ENCODE measurements at regions not wholly inside any gene's neighbourhood (a gene's known extent, or its start where the extent isn't known, plus 50 kb on each side); places are given as distances from the start of the nearest gene placed in this dataset.

DNA sequence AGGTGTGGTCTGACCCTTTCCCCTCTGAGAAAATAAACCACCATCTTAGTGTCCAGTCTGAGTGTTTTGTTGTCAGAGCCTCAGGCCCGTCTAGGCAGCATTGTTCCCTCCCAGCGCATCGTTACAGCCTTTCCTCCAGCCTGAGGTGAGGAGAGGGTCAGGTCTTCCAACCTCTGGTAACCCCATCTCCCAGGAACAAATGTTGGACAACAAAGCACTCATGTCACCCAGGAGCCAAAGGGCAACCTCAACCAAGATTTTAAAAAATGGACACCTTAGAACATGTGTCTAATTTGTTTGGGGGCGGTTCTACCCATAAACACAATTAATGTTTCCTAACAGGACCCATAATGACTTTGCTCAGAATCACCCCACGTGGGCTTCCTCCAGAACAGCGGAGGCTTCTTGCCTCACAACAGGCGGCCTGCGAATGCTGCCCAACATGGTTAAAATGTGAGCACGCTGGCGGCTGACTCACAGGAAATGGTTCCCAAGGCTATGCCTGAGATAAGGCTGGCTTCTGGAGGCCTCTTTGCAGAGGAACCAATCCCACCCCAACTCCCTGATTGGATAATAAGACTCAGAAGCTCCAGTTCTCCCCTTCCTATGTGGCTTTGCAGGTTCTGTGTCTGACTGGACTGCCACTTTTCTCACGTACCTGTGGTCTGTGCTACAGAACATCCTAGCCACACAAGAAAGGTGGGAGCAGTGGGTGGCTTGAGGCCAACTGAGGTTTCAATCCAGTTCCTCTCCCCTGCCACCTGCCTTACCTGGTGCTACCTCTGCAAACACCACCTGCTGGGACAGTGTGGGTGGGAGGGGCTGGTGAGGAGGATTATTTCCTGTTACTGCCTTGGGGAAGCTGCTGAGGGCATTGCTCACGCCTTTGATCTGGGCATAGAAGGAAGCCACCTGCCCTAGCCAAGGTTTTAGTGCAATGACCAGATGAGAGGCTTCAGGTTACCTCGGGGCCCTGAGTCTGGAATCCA lies 108.8 kb downstream of the B3GNT2 start:
- DNase-seq (ENCODE audit: low read depth, low spot score), result no peak

DNA sequence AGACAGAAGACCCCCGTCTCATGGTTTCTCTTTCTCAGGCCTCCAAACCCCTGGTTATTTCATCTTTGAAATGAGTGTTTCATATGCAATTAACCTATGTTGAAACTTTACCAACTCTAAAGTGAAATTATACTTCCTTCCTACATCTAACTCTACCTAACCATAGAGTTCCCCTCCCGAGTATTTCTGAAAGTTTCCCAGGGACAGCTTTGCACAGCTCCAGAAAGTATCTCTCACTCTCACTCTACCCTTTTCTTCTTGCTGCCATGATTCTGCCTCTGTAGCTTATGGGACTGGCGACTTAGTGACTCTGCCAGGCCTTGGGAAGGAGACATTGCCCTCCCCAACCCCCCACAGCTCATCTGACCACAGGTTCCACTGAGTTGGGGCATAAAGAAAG lies 107.9 kb downstream of the B3GNT2 start:
- DNase-seq (ENCODE audit: low read depth, low spot score), result no peak

DNA sequence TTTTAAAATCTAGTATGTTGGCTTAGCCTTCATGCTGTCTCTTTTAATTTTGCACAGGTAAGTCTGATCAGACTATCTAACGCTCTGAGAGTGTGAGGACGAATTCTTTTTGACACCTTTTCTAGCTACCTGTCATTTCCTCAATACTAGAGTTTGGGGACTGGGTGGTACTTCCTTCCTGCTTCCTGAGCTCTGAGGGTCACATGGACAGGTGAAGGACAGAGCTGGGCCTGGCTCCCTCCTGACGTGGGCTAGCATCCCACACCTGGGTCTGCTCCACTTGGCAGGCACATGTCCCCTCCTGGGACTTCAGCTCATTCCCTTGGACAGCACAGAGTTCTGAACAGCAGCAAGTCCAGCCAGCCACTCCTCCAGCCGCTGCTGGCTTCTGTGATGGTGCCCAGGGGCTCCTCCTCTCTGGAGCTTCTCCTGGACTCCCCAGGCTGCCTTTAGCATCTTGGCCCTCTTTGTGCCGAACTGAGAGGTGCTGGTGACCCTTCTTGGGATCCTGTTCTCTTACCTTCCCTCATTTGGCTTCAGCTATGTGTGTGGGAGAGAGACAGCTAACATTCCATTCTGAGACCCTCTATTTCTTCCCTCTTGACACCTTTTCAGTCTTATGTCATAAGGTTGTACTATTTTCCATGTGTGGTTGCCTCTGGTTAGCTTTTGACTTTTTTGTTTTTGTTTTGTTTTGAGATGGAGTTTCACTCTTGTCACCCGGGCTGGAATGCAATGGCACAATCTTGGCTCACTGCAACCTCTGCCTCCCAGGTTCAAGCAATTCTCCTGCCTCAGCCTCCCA lies 106.9 kb downstream of the B3GNT2 start:
- no peak for DNase-seq (ENCODE audit: low read depth, low spot score)

DNA sequence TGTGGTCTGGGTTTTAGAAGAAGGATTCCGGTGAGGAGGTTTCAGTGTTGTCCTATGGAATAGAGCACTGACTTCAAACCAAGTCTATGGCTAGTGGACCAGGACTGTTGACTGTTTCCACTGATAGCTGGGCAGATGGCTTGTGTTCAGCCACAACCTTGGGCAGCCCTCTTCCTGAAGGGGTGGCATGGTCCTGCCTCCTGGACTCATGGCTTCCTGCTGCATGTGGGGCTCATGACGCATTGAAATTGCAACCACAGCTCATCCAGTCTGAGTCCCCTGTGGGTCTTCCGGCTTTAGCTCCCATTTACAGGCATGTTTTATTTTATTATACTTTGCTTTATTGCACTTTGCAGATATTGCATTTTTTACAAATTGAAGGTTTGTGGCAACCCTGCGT lies 105.0 kb downstream of the B3GNT2 start:
- no peak for DNase-seq (ENCODE audit: low read depth, low spot score)

DNA sequence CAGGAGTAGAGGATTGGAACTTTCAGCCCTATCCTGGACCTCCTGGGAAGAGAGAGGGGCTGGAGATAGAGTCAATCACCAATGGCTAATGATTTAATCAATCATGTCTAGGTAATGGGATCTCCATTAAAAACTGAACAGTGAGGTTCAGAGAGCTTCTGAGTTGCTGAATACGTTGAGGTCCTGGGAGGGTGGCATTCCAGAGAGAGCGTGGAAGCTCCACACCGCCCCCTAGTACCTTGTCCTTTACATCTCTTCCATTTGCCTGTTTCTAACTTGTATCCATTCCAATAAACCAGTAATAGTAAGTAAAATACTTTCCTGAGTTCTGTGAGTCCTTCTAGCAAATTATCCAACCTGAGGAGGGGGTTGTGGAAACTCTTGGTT lies 101.7 kb downstream of the B3GNT2 start:
- DNase-seq (ENCODE audit: low read depth, low spot score), result no peak

DNA sequence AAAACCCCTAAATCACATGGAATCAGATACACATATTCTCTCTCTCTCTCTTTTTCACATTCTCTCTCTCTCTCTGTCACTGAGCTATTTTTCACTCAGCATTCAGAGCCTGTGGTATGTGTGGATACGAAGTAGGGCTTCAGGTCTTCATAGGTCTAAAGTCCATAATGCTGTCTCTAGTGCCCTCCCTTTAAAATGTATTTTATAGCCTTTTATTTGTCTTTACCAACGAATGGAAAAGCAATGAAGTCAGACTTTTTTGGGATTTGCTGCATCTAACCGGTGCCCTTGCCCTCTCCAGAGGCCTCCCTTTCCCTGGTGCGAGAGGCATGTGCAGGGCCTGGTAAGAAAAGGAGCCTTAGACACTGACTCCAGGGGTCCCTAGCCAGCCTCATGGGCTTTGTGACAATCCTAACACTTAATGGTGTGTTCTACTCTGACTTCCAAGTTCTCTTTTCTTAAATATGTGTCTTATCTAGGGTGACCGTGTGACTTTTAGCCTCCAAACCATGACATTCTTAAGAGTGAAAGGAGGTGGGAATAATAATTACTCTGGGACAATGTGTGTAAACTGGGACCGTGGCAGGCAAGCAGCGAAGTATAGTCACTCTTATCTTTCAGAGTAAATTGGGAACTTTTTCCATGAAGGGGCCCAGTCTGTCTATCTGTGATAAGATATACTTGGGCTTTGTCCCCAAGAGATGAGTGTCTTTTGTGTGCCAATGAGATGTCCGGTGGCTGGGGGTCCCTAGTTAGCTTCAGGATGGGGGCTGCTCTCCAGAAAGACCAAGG lies 101.1 kb downstream of the B3GNT2 start:
- no peak for DNase-seq (ENCODE audit: low read depth, low spot score)

DNA sequence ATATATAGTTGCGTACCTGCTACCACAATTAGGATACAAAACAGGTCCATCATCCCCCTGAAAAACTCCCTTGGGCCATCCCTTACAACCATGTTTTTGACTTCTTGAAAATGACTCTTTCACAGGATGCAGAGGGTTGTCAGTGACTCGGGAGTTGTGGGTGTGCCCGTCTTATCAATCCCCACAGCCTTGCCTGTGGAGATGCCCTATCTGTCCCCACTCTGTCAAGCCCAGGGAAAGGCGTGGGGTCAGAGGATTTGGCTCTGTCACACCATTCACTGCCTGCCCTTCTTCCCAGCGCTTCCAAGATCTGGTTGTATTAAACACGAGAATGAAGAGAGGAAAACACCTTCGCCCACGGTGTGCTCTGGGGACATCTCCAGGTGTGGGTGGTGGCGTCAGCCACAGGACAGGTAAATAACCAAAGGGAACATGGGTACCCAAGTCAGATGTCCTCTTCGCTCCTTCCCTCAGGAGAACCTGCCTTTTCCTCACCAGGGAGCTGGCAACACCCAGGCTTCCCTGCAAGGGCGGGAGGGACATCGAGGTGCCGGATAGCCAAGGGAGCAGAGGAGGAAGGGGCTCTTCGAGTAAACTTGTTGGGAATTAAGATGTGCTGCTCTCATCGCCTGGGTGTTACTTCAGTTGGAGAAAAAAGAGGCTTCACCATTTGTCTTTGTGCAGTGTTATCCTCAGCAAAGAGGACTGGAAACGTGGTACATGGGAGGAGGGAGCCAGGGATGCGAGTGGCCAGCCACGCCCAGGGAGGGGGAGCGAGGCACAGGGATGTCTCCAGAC lies 100.3 kb downstream of the B3GNT2 start:
- DNase-seq (ENCODE audit: low read depth, low spot score), result no peak

DNA sequence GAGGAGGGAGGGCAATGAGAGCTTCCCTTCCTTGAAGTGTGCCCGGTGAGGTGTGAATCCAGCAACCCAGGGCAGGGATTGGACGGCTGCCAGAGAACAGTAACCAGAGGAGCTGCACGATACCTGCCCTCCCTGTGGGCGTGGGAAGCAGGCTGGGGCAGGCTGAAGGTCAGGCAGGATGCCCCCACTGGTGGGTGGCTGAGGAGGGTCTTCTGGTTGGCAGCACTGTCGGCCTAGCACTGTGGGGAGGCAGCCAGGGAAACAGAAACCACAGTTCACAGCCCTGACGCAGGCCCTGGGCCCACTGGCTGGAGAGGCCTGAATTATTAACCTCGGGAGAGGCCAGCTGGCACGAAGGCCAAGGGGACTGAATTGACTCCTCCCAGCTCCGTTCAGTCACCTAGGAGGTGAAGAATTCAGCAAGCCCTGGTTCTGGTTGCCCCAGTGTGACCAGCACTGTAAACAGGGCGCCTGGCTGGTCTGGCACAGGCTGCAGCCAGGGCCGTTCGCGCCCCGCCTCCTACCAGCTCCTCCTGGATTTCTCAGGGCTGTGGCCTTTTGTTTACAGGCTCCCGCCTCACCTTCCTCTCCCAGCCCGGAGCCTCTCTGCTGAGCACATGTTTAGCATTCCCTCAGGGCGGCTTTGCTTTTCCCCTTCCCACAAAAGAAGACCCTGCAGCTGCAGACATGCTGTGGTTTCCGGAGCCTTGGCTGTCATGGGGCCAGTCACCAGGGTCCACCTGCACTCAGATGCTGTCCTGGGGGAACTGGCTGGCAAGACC lies 97.8 kb downstream of the B3GNT2 start:
- DNase-seq (ENCODE audit: low read depth, low spot score), result no peak

DNA sequence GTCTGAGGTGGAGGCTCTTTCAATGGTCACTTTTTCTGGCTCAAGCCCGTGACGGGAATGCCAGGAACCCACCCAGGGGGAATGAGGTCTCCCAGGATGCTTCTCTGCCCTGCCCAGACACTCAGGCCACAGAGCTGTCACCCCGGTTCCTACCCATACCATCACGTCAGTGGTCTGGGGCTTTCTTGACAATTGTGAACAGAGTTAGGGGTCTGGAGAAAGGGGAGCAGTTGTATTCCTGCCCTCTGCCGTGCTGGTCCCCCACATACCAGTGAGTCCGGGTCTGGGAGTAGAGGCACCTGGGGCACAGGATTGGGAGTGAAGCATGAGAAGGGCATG lies 97.2 kb downstream of the B3GNT2 start:
- no peak for DNase-seq (ENCODE audit: low read depth, low spot score)

DNA sequence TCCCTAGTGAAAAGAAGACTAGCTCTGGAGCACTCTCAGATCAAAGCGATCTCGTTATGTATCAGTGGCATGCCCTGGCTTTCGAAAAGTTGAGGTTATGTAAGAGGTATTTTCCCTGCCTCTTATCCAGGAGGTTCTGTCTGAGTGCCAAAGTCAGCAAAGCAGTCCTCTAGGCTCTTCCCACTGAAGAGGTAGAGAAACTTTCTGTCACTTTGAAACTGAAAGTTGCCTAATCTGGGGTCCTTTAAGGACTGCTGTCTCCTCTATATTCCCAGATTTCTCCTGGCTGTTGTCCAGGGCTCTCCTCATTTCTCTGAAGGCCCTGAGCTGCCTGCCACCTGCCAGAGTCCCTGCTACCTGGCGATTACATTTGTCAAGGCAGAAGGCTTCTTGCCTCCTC lies 96.3 kb downstream of the B3GNT2 start:
- DNase-seq (ENCODE audit: low read depth, low spot score), result no peak

DNA sequence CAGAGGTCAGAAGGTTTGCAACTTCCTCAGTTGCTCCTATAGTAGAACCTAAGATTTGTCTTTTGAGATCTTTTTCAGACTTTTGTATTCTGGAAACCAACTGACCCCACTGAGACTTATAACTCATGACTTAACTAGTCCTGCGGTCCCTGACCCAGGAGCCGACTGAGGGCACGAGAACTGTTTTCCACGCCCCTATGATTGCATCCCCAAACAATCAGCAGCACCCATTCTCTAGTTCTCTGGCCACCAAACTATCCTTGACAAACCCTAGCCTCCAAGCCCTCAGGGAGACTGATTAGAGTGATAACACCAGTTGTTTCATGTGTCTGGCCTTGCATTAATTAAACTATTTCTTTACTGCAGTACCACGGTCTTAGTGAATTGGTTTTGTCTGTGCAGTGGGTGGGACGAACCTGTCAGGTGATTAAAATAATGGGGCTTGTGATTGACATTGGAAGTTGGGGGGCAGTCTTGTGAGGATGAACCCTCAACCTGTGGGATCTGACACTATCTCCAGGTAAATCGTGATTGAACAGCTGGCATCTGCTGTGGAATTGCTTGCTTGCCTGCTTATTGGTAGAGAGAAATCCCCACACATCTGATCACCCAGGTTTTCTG lies 95.7 kb downstream of the B3GNT2 start:
- DNase-seq (ENCODE audit: low read depth, low spot score), result no peak

DNA sequence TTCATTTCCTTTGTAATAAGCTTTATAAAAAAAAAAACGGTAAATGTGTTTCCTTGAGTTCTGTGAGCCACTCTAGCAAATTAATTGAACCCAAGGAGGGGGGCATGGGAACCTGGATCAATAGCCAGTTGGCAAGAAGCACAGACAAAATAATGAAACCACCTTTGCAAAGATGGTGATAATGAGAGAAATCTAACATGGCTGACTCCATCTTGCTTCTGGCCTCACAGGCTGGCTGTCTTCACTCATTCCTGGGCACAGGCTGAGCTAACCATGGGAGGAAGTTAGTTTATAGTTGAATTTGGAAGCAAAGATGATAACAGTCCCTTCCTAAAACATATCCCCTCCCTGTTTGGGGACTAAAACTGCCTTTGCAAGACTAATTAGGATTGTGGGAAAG lies 95.1 kb downstream of the B3GNT2 start:
- DNase-seq (ENCODE audit: low read depth, low spot score), result no peak

DNA sequence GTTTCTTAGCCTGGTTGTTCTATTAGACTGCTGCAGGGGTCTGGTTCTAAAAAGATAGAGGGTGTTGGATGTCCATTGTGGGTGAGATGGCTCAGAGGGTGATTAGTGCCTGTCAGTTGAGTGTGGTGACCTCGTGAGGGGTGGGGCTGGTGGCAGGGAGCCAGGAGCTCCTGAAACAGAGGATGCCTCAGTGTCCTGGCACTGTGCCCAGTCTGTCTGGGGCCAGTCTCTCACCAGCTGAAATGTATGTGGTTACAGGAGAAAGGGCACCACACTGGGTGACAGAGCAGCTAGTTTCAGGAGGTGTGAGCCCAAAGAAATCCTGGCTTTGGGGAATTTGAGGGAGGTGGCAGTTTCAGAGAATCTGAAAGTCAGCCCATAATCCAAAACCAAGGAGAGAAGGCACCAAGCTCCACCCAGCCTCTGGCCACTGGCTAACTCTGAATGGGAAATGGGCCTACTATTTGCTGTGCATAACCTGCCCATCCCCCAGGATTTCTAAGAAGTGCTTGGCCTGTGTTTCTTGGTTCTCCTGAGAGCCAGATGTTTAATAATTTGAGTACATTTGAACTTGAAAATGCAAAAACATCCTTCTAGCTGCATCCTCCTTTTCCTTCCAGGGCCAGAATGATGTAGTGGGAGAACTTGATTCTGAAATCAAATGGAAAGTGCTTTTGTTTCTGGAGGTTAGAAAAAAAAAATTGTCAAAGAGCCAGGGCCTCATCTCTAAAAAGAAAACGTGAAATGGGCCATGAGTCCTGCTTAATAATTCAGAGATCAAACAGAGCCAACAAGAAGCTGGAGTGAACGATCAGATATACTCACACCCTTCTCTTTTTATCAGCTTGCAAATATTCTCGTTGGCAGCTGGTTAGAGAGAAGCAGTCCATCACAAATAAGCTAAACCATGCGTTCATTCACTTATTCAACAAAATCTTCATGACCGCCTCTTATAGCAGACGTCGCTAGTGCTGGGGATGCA lies 92.3 kb downstream of the B3GNT2 start:
- no peak for DNase-seq (ENCODE audit: low read depth, low spot score)

DNA sequence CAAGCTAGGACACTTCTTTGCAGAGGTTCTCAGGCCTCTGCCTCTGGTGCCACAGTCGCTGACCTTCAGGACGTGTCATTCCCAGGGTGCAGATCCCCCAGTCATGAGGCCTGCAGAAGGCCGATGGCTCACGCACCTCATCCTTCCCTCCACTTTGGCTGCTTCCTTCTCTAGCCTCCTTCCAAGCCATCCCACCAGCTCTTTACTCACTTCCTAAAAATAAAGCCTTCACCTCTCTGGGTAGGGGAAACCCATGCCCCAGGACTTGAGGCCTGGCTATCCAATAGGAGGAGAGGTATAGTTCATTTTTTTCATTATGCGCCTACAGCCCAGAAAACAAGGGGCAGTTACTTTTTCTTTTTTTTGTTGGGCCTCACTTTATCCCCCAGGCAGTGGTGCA lies 91.4 kb downstream of the B3GNT2 start:
- DNase-seq (ENCODE audit: low read depth, low spot score), result no peak

DNA sequence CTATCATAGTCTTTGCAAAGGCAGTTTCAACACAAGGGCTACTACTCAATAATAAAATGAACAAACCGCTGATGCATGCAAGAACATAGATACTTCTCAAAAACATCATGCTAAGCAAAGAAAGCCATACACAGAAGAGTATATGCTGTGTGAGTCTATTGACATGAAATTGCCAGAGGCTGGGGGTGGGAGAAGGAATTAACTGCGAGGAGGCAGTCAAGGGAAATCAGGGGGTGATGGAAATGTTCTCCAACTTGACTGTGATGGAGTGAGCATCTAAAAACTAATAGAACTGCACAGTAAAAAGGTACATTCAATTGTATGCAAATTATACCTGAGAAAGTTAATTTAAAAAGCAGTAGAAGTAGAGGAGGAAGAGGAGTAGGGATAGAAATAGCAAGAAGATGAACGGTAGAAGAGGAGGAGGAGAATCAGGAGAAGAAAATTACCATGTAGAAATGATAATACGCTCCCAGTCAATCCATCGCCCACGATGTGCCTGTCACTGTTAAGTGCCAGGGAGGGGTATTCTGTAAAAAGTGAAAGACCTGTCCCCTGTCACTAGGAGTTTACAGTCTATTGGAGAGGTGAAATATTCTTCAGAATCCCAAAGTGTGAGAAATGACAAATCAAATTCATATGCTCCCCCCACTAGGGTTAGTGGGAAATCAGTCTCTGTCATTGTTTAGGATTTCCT lies 90.3 kb downstream of the B3GNT2 start:
- no peak for DNase-seq (ENCODE audit: low read depth, low spot score)

DNA sequence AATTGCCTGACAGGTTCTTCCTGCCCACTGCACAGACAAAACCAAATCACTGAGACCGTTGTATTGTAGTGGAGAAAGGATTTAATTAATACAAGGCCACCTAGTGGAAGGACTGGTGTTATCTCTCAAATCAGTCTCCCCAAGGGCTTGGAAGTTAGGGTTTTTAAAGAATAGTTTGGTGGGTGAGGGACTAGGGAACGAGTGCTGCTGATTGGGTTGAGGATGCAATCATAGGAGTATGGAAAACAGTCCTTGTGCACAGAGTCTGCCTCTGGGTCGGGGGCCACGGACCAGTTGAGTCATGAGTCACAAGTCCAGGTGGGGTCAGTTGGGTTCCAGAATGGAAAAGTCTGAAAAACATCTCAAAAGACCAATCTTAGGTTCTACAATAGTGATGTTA lies 89.1 kb downstream of the B3GNT2 start:
- DNase-seq (ENCODE audit: low read depth, low spot score), result no peak

DNA sequence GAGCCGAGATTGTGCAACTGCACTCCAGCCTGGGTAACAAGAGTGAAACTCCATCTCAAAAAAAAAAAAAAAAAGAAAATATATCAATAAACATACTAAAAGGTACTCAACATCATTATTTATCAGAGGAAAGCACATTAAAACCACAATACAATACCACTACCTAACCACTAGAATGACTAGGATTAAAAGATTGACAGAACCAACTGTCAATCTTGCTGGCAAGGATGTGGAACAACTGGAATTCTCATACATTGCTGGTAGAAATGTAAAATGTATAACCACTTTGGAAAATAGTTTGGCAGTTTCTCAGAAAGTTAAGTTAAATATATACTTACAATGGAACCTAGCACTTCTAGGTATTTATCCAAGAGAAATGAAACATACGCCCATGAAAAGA lies 88.6 kb downstream of the B3GNT2 start:
- no peak for DNase-seq (ENCODE audit: low read depth, low spot score)

DNA sequence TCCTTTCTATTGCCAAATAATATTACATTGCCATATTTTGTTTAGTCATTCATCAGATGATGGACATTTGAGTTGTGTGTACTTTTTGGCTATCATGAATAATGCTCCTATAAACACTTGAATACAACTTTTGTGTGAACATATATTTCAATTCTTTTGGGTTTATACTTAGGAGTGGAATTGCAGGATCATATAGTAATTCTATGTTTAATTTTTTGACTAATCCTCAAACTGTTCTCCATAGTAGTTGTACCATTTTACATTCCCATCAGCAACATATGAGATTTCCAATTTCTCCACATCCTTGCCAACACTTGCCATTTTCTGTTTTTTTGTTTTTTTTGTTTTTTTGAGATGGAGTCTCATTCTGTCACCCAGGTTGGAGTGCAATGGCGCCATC lies 87.2 kb downstream of the B3GNT2 start:
- DNase-seq (ENCODE audit: low read depth, low spot score), result no peak
